D341Med (cell line): ENCODE measurements at regions not wholly inside any gene's neighbourhood (a gene's known extent, or its start where the extent isn't known, plus 50 kb on each side); places are given as distances from the start of the nearest gene placed in this dataset.

Experiments used
- DNase-seq: peaks from one replicate; pipeline ENCODE4 v3.0.0; 2012; ENCODE audit warnings: low spot score

GRCh38 chr13:76750126-76750525 lies 136.1 kb downstream of the KCTD12 start:
- DNase-seq: no peak

- DNase-seq: no peak
Measured at GRCh38 chr13:76745261-76746200, 140.7 kb downstream of the KCTD12 start.

GRCh38 chr13:76741624-76742023 lies 144.6 kb downstream of the KCTD12 start:
- no peak for DNase-seq

GRCh38 chr13:76741046-76741445 lies 145.2 kb downstream of the KCTD12 start:
- no peak for DNase-seq

- no peak for DNase-seq
Measured at GRCh38 chr13:76738616-76739015, 147.6 kb downstream of the KCTD12 start.

GRCh38 chr13:76737526-76737925 lies 148.7 kb downstream of the KCTD12 start:
- DNase-seq: no peak

- no peak for DNase-seq
Measured at GRCh38 chr13:76735641-76736040, 150.6 kb downstream of the KCTD12 start.

GRCh38 chr13:76733671-76734070 lies 152.5 kb downstream of the KCTD12 start:
- no peak for DNase-seq

GRCh38 chr13:76732367-76732766 lies 153.8 kb downstream of the KCTD12 start:
- DNase-seq: no peak

GRCh38 chr13:76730220-76730619 lies 156.0 kb downstream of the KCTD12 start:
- DNase-seq: no peak

GRCh38 chr13:76729691-76730090 lies 156.5 kb downstream of the KCTD12 start:
- DNase-seq: no peak

- DNase-seq: no peak
Measured at GRCh38 chr13:76725896-76726295, 160.3 kb downstream of the KCTD12 start.

- no peak for DNase-seq
Measured at GRCh38 chr13:76725211-76725610, 161.0 kb downstream of the KCTD12 start.

GRCh38 chr13:76724421-76724820 lies 161.8 kb downstream of the KCTD12 start:
- no peak for DNase-seq

- no peak for DNase-seq
Measured at GRCh38 chr13:76723551-76724232, 162.5 kb downstream of the KCTD12 start.

- no peak for DNase-seq
Measured at GRCh38 chr13:76722782-76723181, 163.4 kb downstream of the KCTD12 start.

GRCh38 chr13:76720821-76721220 lies 165.4 kb downstream of the KCTD12 start:
- no peak for DNase-seq

- no peak for DNase-seq
Measured at GRCh38 chr13:76720416-76720815, 165.8 kb downstream of the KCTD12 start.

- no peak for DNase-seq
Measured at GRCh38 chr13:76719955-76720354, 166.2 kb downstream of the KCTD12 start.

- no peak for DNase-seq
Measured at GRCh38 chr13:76717092-76717491, 169.1 kb downstream of the KCTD12 start.

GRCh38 chr13:76715621-76716020 lies 170.6 kb downstream of the KCTD12 start:
- no peak for DNase-seq

GRCh38 chr13:76715075-76715474 lies 171.1 kb downstream of the KCTD12 start:
- no peak for DNase-seq

- no peak for DNase-seq
Measured at GRCh38 chr13:76713280-76713679, 172.9 kb downstream of the KCTD12 start.
